ENCODE measurements at regions not wholly inside any gene's neighbourhood (a gene's known extent, or its start where the extent isn't known, plus 50 kb on each side); places are given as distances from the start of the nearest gene placed in this dataset.

DNA sequence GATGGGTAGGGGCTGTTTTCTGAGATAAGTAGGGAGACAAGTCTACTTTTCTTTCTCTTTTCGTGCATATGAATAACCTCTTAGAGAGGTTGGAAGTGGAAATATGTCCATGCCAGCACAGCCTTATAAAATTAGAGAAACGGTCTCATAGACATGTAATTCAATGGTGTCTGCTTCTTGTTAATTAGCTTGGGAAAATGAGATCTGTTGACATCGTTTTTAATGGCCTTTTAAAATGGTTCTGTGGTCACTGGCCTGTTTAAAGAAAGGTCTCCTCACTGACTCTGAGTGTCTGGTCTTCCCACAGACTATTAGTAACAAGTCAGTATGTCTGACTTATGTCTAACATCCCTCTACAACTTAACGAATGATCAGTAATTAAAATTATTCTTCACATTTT, 487.1 kb downstream of the SLITRK6 start:
- Mint-ChIP-seq H3K4me3 (no peak overlapping the region), H3K9me3 (peaks cover 1 to 2% of the 10 kb centered on the region in 2 donors), H3K27ac (no peak overlapping the region), H3K27me3 (no peaks in the 10 kb centered on the region), H3K4me1 (no peaks in the 10 kb centered on the region), H3K36me3 (no peaks in the 10 kb centered on the region)
- DNase-seq (no peak), ATAC-seq (replicated peaks) (no peak)

- ATAC-seq (replicated peaks), result peak in 1 of 2 donors; percentile 31
- no peak overlapping the region for H3K27ac Mint-ChIP-seq
- H3K9me3 Mint-ChIP-seq, result no peaks in the 10 kb centered on the region
- DNase-seq, result no peak
- no peaks in the 10 kb centered on the region for H3K27me3 Mint-ChIP-seq
- no peaks in the 10 kb centered on the region for H3K4me1 Mint-ChIP-seq
- no peak overlapping the region for H3K4me3 Mint-ChIP-seq
- H3K36me3 Mint-ChIP-seq, result no peaks in the 10 kb centered on the region
These were observed 495.6 kb downstream of the SLITRK6 start for GRCh38 chr13:85303630-85304029.

DNA sequence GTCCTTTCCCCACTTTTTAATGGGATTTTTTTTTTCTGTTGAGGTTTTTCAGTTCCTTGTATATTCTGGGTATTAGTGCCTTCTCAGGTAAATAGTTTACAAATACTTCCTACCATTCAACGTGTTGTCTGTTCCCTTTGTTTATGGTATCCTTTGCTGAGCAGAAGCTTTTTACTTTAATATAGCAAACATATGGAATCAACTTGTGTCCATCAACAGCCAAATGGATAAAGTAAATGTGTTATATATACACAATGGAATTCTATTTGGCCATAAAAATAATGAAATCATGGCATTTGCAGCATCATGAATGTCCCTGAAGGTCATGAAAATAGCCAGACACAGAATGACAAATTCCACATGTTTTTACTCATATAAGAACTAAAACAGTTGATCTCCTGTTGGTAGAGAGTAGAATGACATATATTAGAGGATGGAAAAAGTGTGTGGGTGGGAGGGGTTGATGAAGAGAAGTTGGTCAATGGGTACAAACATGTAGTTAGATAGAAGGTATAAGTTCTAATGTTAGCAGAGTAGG, 500.8 kb downstream of the SLITRK6 start:
- H3K9me3 Mint-ChIP-seq, result no peaks in the 10 kb centered on the region
- H3K4me1 Mint-ChIP-seq, result no peaks in the 10 kb centered on the region
- DNase-seq, result no peak
- no peaks in the 10 kb centered on the region for H3K27me3 Mint-ChIP-seq
- H3K4me3 Mint-ChIP-seq, result no peak overlapping the region
- no peak overlapping the region for H3K27ac Mint-ChIP-seq
- H3K36me3 Mint-ChIP-seq, result no peaks in the 10 kb centered on the region
- ATAC-seq (replicated peaks), result no peak

DNA sequence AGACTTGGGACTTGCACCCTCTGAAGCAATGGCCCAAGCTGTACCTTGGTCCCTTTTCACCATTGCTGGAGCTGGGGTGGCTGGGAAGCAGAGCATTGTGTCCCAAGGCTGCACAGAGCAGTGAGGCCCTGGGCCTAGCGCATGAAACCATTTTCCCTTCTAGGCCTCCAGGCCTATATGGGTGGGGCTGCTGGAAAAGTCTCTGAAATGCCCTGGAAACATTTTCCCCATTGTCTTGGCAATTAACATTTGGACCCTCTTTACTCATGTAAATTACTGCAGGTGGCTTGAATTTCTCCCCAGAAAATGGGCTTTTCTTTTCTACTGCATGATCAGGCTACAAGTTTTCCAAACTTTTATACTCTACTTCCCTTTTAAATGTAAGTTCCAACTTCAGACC, 510.5 kb downstream of the SLITRK6 start:
- Mint-ChIP-seq H3K4me3 (no peak overlapping the region), H3K27ac (no peak overlapping the region), H3K4me1 (peaks cover 0 to 9% of the 10 kb centered on the region in 2 donors), H3K36me3 (no peaks in the 10 kb centered on the region), H3K9me3 (peaks cover 0 to 8% of the 10 kb centered on the region in 2 donors), H3K27me3 (no peaks in the 10 kb centered on the region)
- DNase-seq (no peak), ATAC-seq (replicated peaks) (no peak)

- no peak overlapping the region for H3K27ac Mint-ChIP-seq
- H3K9me3 Mint-ChIP-seq, result peaks cover 0 to 8% of the 10 kb centered on the region in 2 donors
- ATAC-seq (replicated peaks), result peak; percentile 39 to 87
These were observed 511.7 kb downstream of the SLITRK6 start for GRCh38 chr13:85287528-85287927.

DNA sequence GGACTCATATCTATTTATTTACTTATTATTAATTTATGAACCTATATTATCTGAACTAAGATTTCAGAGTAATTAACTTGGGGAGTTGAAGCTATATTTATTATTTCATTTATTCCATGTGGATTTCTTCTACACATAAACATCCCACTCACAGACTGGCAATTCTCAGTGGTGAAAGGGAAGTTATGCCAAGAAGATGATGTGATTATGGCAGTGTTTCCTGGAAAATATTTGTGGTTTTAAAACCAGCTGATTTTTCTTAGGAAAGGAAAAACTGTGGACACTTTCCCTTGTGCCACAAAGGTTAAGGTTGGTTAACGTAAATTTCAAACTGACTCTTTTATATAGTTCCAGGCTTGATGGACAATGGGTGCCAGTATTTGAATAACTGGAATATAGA, 513.1 kb downstream of the SLITRK6 start:
- H3K36me3 Mint-ChIP-seq, result no peaks in the 10 kb centered on the region
- H3K27me3 Mint-ChIP-seq, result no peaks in the 10 kb centered on the region
- ATAC-seq (replicated peaks) (no peak), DNase-seq (no peak)
- H3K27ac Mint-ChIP-seq, result no peak overlapping the region
- peaks cover 0 to 8% of the 10 kb centered on the region in 2 donors for H3K9me3 Mint-ChIP-seq
- H3K4me1 Mint-ChIP-seq, result peaks cover 0 to 9% of the 10 kb centered on the region in 2 donors
- H3K4me3 Mint-ChIP-seq, result no peak overlapping the region

More at GRCh38 chr13:85287528-85287927, 511.7 kb downstream of the SLITRK6 start:
- Mint-ChIP-seq H3K4me3 (no peak overlapping the region), H3K27me3 (no peaks in the 10 kb centered on the region), H3K4me1 (peaks cover 0 to 9% of the 10 kb centered on the region in 2 donors), H3K36me3 (no peaks in the 10 kb centered on the region)
- no peak for DNase-seq

DNA sequence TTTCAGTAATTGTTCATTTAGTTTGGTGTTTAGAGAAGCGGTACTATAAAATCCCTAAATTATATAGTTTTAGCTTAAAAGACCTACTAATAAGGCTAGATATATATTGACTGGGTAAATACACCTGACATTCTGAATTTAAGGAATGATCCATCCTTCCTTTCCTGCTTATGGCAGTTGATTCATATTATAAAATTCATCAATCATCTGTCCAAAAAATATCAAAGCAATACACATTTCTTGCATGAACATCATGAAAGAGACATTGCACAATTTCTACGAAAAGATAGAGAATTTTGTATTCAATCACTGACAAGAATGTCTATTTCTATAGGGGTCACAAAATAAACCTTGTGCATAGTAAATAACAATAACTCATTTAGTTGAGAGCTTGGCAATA, 514.9 kb downstream of the SLITRK6 start:
- Mint-ChIP-seq H3K27me3 (no peaks in the 10 kb centered on the region), H3K9me3 (peaks cover 0 to 5% of the 10 kb centered on the region in 2 donors), H3K27ac (no peak overlapping the region), H3K4me1 (peaks cover 0 to 9% of the 10 kb centered on the region in 2 donors), H3K4me3 (no peak overlapping the region), H3K36me3 (no peaks in the 10 kb centered on the region)
- ATAC-seq (replicated peaks), result no peak
- DNase-seq, result no peak

DNA sequence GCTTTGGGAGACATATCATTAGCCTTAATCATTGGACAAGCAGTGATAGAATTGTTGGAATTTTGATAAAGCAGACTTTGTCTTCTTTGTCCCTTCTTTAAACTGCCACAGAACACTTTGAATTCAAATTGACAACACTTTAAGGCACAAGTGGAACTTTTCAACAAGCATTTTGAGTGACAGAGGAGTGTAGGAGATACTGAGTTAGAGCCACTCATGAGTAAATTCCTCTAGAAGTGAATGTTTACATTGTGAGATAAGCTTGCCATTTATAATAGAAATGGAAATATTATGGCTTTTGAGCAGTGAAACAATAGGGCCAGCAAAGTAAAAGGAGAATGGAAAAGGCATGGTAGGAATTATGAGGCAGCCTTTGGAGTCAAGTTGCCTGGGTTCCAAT, 515.8 kb downstream of the SLITRK6 start:
- Mint-ChIP-seq H3K27ac (no peak overlapping the region), H3K4me3 (no peak overlapping the region), H3K9me3 (no peaks in the 10 kb centered on the region), H3K27me3 (no peaks in the 10 kb centered on the region), H3K36me3 (no peaks in the 10 kb centered on the region), H3K4me1 (peaks cover 0 to 9% of the 10 kb centered on the region in 2 donors)
- ATAC-seq (replicated peaks) (no peak), DNase-seq (no peak)

DNA sequence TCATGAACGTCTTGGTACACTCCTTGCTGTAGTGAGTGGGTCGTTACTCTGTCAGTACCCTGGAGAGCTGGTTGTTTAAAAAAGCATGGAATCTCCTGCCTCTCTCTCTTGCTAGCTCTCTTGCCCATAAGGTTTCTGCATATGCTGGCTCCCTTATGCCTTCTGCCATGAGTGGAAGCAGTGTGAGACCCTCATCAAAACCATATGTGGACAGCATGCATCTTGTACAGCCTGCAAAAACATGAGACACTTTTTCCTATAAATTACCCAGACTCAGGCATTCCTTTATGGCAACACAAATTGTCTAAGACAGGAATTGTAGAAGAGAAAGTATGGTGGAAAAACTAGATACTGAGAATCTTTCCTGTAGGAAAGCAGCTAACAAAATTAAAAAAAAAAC, 516.3 kb downstream of the SLITRK6 start:
- DNase-seq (no peak), ATAC-seq (replicated peaks) (no peak)
- H3K4me1 Mint-ChIP-seq, result peaks cover 0 to 6% of the 10 kb centered on the region in 2 donors
- H3K36me3 Mint-ChIP-seq, result no peaks in the 10 kb centered on the region
- no peak overlapping the region for H3K4me3 Mint-ChIP-seq
- no peak overlapping the region for H3K27ac Mint-ChIP-seq
- no peaks in the 10 kb centered on the region for H3K9me3 Mint-ChIP-seq
- no peaks in the 10 kb centered on the region for H3K27me3 Mint-ChIP-seq

DNA sequence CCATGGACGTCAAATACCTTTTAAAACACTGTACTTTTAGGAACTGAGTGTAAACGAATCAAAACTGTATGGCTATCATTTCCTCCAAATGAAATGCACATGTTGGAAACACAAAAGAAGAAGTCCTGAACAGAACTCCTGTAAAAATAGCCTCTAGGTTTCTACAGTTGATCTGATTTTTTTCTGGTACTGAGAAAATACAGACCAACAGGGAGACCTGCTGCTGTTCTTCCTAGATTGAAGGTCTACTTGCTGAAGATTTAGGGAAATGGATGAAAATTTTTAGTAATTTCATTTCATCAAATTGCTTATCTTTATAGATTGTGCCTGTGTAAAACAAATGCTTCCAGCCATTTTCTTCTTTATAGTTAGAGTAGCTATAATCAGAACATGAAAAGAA, 520.4 kb downstream of the SLITRK6 start:
- Mint-ChIP-seq H3K36me3 (no peaks in the 10 kb centered on the region), H3K4me3 (no peak overlapping the region), H3K4me1 (no peaks in the 10 kb centered on the region), H3K9me3 (no peaks in the 10 kb centered on the region), H3K27me3 (no peaks in the 10 kb centered on the region), H3K27ac (no peak overlapping the region)
- no peak for DNase-seq
- ATAC-seq (replicated peaks), result no peak

DNA sequence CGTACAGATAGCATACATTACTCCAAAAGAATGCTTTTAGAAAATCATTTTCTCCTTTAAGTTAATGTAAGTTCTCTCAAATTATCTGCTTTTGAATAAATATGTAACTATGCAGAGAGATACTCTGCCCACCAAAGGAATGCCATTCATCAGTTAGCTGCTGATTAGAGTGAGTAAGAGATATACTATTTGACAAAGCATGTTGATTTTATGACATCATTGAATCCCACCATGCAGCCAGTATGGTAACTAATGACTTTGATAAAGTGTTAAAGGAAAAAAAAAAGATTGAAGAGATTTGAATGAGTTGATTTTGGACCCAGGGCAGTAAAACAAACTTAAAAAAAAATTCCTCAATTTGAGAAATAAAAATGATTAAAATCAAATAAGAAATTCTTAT, 521.5 kb downstream of the SLITRK6 start:
- no peak for DNase-seq
- Mint-ChIP-seq H3K4me1 (no peaks in the 10 kb centered on the region), H3K4me3 (no peak overlapping the region)

DNA sequence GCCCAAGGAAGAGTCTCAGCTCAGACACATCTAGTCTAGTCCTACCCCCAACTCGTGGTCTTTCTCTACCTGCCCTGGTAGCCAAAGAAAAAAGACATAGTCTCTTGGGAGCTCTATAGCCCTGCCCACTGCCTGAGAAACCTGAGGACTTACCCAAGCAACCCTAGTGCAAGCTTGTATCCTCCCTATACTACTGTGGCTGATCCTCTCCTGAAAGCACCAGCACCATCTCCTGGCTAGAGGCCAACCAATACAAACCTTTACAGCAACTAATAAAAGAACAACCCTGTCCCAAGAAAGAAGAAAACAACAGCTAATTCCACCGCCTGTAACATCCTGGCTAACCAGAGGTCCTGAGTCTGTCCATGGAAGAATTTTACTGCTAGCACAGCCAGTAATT, 532.4 kb downstream of the SLITRK6 start:
- Mint-ChIP-seq H3K4me3 (no peak overlapping the region), H3K27me3 (no peaks in the 10 kb centered on the region), H3K36me3 (no peaks in the 10 kb centered on the region), H3K9me3 (peaks cover 1 to 9% of the 10 kb centered on the region in 2 donors), H3K4me1 (no peaks in the 10 kb centered on the region), H3K27ac (no peak overlapping the region)
- no peak for DNase-seq
- ATAC-seq (replicated peaks), result peak in 1 of 2 donors; percentile 14

More for the DNA sequence above, 521.5 kb downstream of the SLITRK6 start:
- H3K9me3 Mint-ChIP-seq, result no peaks in the 10 kb centered on the region
- no peaks in the 10 kb centered on the region for H3K36me3 Mint-ChIP-seq
- H3K27me3 Mint-ChIP-seq, result no peaks in the 10 kb centered on the region
- H3K27ac Mint-ChIP-seq, result no peak overlapping the region
- ATAC-seq (replicated peaks), result no peak

DNA sequence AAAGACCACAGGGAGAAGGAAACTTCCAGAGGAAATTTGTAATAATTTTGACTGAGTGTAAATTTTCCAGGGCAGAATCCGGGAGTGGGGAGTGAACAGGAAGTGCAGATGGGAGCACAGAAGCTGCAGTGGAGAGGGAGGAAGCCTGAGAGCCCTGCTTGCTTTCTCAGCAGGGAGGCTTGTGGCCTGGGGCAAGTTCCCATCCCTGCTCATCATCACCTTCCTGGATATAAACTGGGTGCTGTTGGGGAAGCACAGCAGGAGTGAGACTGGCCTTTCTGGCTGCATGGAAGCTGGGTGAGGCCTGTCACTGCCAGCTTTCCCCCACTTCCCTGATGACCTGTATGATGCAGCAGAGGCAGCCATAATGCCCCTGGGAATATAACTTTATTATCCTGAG, 532.9 kb downstream of the SLITRK6 start:
- no peaks in the 10 kb centered on the region for H3K4me1 Mint-ChIP-seq
- no peak overlapping the region for H3K27ac Mint-ChIP-seq
- no peaks in the 10 kb centered on the region for H3K27me3 Mint-ChIP-seq
- no peak for ATAC-seq (replicated peaks)
- no peaks in the 10 kb centered on the region for H3K36me3 Mint-ChIP-seq
- no peak for DNase-seq
- H3K9me3 Mint-ChIP-seq, result peaks cover 1 to 4% of the 10 kb centered on the region in 2 donors
- no peak overlapping the region for H3K4me3 Mint-ChIP-seq

GRCh38 chr13:85265296-85265695, 533.9 kb downstream of the SLITRK6 start:
- ATAC-seq (replicated peaks), result no peak
- Mint-ChIP-seq H3K36me3 (no peaks in the 10 kb centered on the region), H3K4me1 (no peaks in the 10 kb centered on the region), H3K4me3 (no peak overlapping the region), H3K27me3 (no peaks in the 10 kb centered on the region), H3K9me3 (peaks cover 1 to 4% of the 10 kb centered on the region in 2 donors), H3K27ac (no peak overlapping the region)
- no peak for DNase-seq

- Mint-ChIP-seq H3K27ac (no peak overlapping the region), H3K36me3 (no peaks in the 10 kb centered on the region), H3K27me3 (no peaks in the 10 kb centered on the region), H3K4me3 (no peak overlapping the region), H3K4me1 (no peaks in the 10 kb centered on the region), H3K9me3 (peaks cover 0 to under 1% of the 10 kb centered on the region in 2 donors)
- DNase-seq (no peak), ATAC-seq (replicated peaks) (no peak)
These were observed 536.7 kb downstream of the SLITRK6 start for GRCh38 chr13:85262499-85262898.

All from stimulated activated naive B cell treated with anti-CD40 and anti-IgM and Interleukin-4, amounts not matched to agents 10 μg/mL and 1 μg/mL and 100 μg/mL, for 72 hours (primary cell).